Activated CD4-positive, alpha-beta T cell treated with anti-CD3 and anti-CD28 coated beads, Interleukin-2, Interleukin-6, amounts not matched to agents 100 ng/mL and 50 ng/mL, durations not matched to agents 16 hours and 8 hours (primary cell): ENCODE measurements at regions not wholly inside any gene's neighbourhood (a gene's known extent, or its start where the extent isn't known, plus 50 kb on each side); places are given as distances from the start of the nearest gene placed in this dataset.

Experiments used
- DNase-seq: peaks from one replicate; pipeline ENCODE4 v3.0.0-alpha.2; 2020

GRCh38 chr20:24049081-24049480, 60.5 kb upstream of the GGTLC1 start:
- peak; percentile 7 for DNase-seq

GRCh38 chr20:24048024-24048611, 59.5 kb upstream of the GGTLC1 start:
- no peak for DNase-seq

GRCh38 chr20:24046888-24047287, 58.3 kb upstream of the GGTLC1 start:
- no peak for DNase-seq

- DNase-seq: peak; percentile 85
Measured at GRCh38 chr20:24045621-24046318, 57.2 kb upstream of the GGTLC1 start.

- DNase-seq: no peak
Measured at GRCh38 chr20:24043294-24043693, 54.7 kb upstream of the GGTLC1 start.

- DNase-seq: no peak
Measured at GRCh38 chr20:24042646-24043045, 54.1 kb upstream of the GGTLC1 start.

- DNase-seq: no peak
Measured at GRCh38 chr20:24040896-24041459, 52.4 kb upstream of the GGTLC1 start.

- no peak for DNase-seq
Measured at GRCh38 chr20:24039196-24039595, 50.6 kb upstream of the GGTLC1 start.
